GM12865 (cell line): ENCODE measurements at regions not wholly inside any gene's neighbourhood (a gene's known extent, or its start where the extent isn't known, plus 50 kb on each side); places are given as distances from the start of the nearest gene placed in this dataset.
"Not testable (repeated sequence)": the region's sequence is repeated elsewhere in the genome, so short reads cannot be mapped to it uniquely, and the experiment has no call there.

ENCODE experiments used
- DNase-seq: peaks from one replicate; pipeline ENCODE4 v3.0.0; 2010; ENCODE audit warnings: low read depth
- H3K4me3 ChIP-seq: 2 replicates; pipeline ENCODE4 v1.5.1; 2011; ENCODE audit warnings: mild to moderate bottlenecking, low read depth, low read length, control low read depth
- TF ChIP-seq, protein P1 (sequence below): IDR thresholded peaks from 2 replicates; pipeline ENCODE4 v1.5.1; 2011; ENCODE audit warnings: low read length, control low read depth, low read depth, inconsistent platforms; ENCODE audit not compliant: insufficient read depth; ENCODE audit errors: missing control alignments

GRCh38 chr2:84126084-84126483, 333.0 kb downstream of the SUCLG1 start:
- TF ChIP-seq, protein P1, sequence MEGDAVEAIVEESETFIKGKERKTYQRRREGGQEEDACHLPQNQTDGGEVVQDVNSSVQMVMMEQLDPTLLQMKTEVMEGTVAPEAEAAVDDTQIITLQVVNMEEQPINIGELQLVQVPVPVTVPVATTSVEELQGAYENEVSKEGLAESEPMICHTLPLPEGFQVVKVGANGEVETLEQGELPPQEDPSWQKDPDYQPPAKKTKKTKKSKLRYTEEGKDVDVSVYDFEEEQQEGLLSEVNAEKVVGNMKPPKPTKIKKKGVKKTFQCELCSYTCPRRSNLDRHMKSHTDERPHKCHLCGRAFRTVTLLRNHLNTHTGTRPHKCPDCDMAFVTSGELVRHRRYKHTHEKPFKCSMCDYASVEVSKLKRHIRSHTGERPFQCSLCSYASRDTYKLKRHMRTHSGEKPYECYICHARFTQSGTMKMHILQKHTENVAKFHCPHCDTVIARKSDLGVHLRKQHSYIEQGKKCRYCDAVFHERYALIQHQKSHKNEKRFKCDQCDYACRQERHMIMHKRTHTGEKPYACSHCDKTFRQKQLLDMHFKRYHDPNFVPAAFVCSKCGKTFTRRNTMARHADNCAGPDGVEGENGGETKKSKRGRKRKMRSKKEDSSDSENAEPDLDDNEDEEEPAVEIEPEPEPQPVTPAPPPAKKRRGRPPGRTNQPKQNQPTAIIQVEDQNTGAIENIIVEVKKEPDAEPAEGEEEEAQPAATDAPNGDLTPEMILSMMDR = no peak
- no peak overlapping the region for H3K4me3 ChIP-seq
- DNase-seq = no peak

GRCh38 chr2:84116143-84116542, 342.9 kb downstream of the SUCLG1 start:
- H3K4me3 ChIP-seq = no peak overlapping the region
- no peak for DNase-seq
- TF ChIP-seq, protein P1 = no peak

- TF ChIP-seq, protein P1 = no peak
- no peak for DNase-seq
- no peak overlapping the region for H3K4me3 ChIP-seq
Observed at GRCh38 chr2:84115173-84115857, 343.8 kb downstream of the SUCLG1 start.

DNA sequence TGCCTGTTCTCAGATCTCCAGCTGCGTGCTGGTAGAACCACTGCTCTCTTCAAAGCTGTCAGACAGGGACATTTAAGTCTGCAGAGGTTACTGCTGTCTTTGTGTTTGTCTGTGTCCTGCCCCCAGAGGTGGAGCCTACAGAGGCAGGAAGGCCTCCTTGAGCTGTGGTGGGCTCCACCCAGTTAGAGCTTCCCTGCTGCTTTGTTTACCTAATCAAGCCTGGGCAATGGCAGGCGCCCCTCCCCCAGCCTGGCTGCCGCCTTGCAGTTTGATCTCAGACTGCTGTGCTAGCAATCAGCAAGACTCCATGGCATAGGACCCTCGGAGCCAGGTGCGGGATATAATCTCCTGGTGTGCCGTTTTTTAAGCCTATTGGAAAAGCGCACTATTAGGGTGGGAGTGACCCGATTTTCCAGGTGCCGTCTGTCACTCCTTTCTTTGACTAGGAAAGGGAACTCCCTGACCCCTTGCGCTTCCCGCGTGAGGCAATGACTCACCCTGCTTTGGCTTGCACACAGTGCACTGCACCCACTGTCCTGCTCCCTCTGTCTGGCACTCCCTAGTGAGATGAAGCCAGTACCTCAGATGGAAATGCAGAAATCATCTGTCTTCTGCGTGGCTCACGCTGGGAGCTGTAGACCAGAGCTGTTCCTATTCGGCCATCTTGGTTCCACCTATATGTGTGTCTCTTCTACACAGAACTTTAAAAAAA, 355.1 kb downstream of the SUCLG1 start:
- H3K4me3 ChIP-seq, DNase-seq: not testable (repeated sequence)

- no peak overlapping the region for H3K4me3 ChIP-seq
- TF ChIP-seq, protein P1 = no peak
- DNase-seq = no peak
Observed at GRCh38 chr2:84102274-84102673, 356.8 kb downstream of the SUCLG1 start.

DNA sequence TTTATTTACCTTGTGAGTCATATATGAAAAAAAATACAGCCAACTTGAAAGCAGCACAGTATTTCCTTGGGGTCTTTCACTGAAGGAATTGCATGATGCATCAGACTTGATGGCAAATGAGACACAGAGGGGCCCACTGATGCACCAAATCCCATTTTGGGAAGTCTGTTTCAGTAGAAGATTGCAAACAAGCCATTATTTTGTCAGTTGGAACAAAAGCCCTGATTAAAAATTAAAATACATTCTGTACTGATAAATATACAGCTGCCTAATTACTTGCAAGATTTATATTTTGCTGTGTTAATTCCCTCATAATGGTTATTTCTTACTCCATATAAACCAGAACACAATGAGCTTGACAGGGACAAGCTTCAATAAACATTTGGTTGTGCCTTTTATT, 370.4 kb downstream of the SUCLG1 start:
- TF ChIP-seq, protein P1 = no peak
- no peak overlapping the region for H3K4me3 ChIP-seq
- no peak for DNase-seq

DNA sequence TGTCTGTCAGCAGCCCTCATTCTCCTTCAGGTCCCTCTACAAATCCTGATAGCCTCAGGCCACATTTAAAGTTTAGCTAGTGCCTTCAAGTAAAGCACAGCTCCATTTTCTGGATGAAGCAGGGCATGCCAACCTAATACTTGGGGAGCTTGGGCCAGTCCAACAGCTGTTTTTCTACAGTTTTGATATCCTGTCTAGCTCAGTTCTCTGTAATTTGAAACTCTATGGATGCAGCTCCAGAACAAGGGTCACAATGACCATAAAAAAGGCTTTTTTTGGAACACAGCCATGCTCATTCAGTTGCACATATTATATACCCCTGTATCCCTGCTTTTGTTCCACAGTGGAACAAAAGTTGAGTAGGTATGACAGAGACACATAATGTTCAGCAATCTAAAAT, 373.5 kb downstream of the SUCLG1 start:
- no peak overlapping the region for H3K4me3 ChIP-seq
- TF ChIP-seq, protein P1 = no peak
- DNase-seq = no peak
